ENCODE measurements at regions not wholly inside any gene's neighbourhood (a gene's known extent, or its start where the extent isn't known, plus 50 kb on each side); places are given as distances from the start of the nearest gene placed in this dataset.
A peak's percentile ranks its signal among the peaks of the same experiment; 100 is the strongest.

- DNase-seq: no peak
Measured at GRCh38 chr10:107733328-107734130, 569.0 kb upstream of the SORCS1 start.

GRCh38 chr10:107732045-107732444, 567.5 kb upstream of the SORCS1 start:
- DNase-seq: no peak

GRCh38 chr10:107728807-107729206, 564.3 kb upstream of the SORCS1 start:
- peak; percentile 11 to 33 for DNase-seq

- DNase-seq: no peak
Measured at GRCh38 chr10:107727767-107728317, 563.3 kb upstream of the SORCS1 start.

GRCh38 chr10:107718864-107719263, 554.4 kb upstream of the SORCS1 start:
- no peak for DNase-seq

- DNase-seq: peak; percentile 56 to 73
Measured at GRCh38 chr10:107717046-107717445, 552.5 kb upstream of the SORCS1 start.

GRCh38 chr10:107715565-107715964, 551.1 kb upstream of the SORCS1 start:
- DNase-seq: no peak

GRCh38 chr10:107708981-107709380, 544.5 kb upstream of the SORCS1 start:
- no peak for DNase-seq

GRCh38 chr10:107706096-107706725, 541.7 kb upstream of the SORCS1 start:
- no peak for DNase-seq

- DNase-seq: no peak
Measured at GRCh38 chr10:107701943-107702342, 537.4 kb upstream of the SORCS1 start.

- no peak for DNase-seq
Measured at GRCh38 chr10:107692072-107692471, 527.6 kb upstream of the SORCS1 start.

- peak; percentile 79 to 86 for DNase-seq
Measured at GRCh38 chr10:107689323-107689722, 524.8 kb upstream of the SORCS1 start.

- peak; percentile 67 to 82 for DNase-seq
Measured at GRCh38 chr10:107687701-107688100, 523.2 kb upstream of the SORCS1 start.

- peak; percentile 64 to 73 for DNase-seq
Measured at GRCh38 chr10:107686095-107686494, 521.6 kb upstream of the SORCS1 start.

- no peak for DNase-seq
Measured at GRCh38 chr10:107671960-107672359, 507.5 kb upstream of the SORCS1 start.

- DNase-seq: no peak
Measured at GRCh38 chr10:107666214-107666613, 501.7 kb upstream of the SORCS1 start.

GRCh38 chr10:107665459-107665858, 501.0 kb upstream of the SORCS1 start:
- DNase-seq: no peak

- DNase-seq: no peak
Measured at GRCh38 chr10:107657851-107658250, 493.3 kb upstream of the SORCS1 start.

- DNase-seq: no peak
Measured at GRCh38 chr10:107656932-107657331, 492.4 kb upstream of the SORCS1 start.

- DNase-seq: peak; percentile 87 to 88
Measured at GRCh38 chr10:107653832-107654287, 489.4 kb upstream of the SORCS1 start.

- no peak for DNase-seq
Measured at GRCh38 chr10:107650939-107651338, 486.4 kb upstream of the SORCS1 start.

- DNase-seq: no peak
Measured at GRCh38 chr10:107649249-107649648, 484.7 kb upstream of the SORCS1 start.

GRCh38 chr10:107647462-107647861, 483.0 kb upstream of the SORCS1 start:
- no peak for DNase-seq

GRCh38 chr10:107631876-107632275, 467.4 kb upstream of the SORCS1 start:
- DNase-seq: no peak
